ENCODE measurements at regions not wholly inside any gene's neighbourhood (a gene's known extent, or its start where the extent isn't known, plus 50 kb on each side); places are given as distances from the start of the nearest gene placed in this dataset.

DNA sequence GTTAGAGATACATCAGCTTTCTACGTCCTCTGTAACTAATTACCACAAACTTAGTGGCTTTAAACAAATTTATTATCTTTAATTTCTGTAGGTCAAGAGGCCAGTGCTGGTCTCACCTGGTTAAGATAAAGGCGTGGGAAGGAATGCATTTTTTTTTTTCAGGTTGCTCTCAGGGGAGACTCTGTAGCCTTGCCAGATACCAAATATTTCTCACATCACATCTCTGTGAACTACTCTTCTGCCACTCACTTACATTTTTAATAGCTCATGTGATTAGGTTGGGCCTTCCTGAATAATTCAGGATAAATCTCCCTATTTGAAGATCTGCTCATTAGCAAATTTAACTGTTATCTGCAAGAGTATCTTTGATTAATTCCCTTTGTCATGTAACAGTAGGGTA, 214.6 kb downstream of the CBLN2 start:
- H3K27me3 ChIP-seq (ENCODE audit: control insufficient read depth in 2 of 2, insufficient read depth in 2 of 2, low read length in 2 of 2): no peaks in the 10 kb centered on the region
- POLR2A ChIA-PET: no interaction called here
- Mint-ChIP-seq H3K36me3 (no peaks in the 10 kb centered on the region), H3K27ac (no peak overlapping the region), H3K9me3 (peaks cover 0 to 4% (median under 1%) of the 10 kb centered on the region in 11 donors), H3K4me3 (no peak overlapping the region), H3K4me1 (no peaks in the 10 kb centered on the region), H3K27me3 (no peaks in the 10 kb centered on the region)
- intact Hi-C loops (cut with micrococcal nuclease): no loop called here
- H3K4me3 ChIP-seq (ENCODE audit: low read length): no peak overlapping the region
- H3K36me3 ChIP-seq (ENCODE audit: control insufficient read depth in 2 of 3, insufficient read depth in 3 of 3, low read length in 3 of 3): no peaks in the 10 kb centered on the region
- no peaks in the 10 kb centered on the region for H3K4me1 ChIP-seq (ENCODE audit: control insufficient read depth in 2 of 2, insufficient read depth in 2 of 2, low read length in 2 of 2)
- H3K9me3 ChIP-seq (ENCODE audit: control insufficient read depth in 2 of 3, low read length in 3 of 3): no peaks in the 10 kb centered on the region
- no peak overlapping the region for H3K27ac ChIP-seq (ENCODE audit: low read depth, low read length)
- no peak for DNase-seq
- ATAC-seq: no peak
- CTCF ChIA-PET: no interaction called here

DNA sequence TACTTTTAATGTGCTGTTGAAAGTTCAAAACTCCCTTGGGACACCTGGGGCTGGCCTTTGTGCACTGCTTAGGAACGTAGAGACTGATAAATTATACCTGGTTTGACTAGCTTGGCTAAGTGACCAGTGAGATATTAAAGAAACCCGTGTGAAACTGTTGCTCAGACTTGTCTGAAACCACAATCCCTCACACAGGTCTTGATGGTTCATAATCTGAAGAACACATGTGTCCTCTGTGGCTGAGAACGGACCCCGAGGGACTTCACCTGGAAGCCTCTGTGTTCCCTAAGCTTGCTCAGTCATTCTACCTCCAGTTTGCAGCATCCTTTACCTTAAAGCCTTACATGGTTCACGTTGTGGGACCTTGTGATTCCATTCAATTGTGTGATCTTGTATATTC, 218.8 kb downstream of the CBLN2 start:
- intact Hi-C loops (cut with micrococcal nuclease): no loop called here
- no peaks in the 10 kb centered on the region for H3K4me1 Mint-ChIP-seq
- no peaks in the 10 kb centered on the region for H3K36me3 ChIP-seq (ENCODE audit: control insufficient read depth in 2 of 3, insufficient read depth in 3 of 3, low read length in 3 of 3)
- no peak overlapping the region for H3K27ac ChIP-seq (ENCODE audit: low read depth, low read length)
- no peaks in the 10 kb centered on the region for H3K9me3 ChIP-seq (ENCODE audit: control insufficient read depth in 2 of 3, low read length in 3 of 3)
- DNase-seq (no peak), ATAC-seq (no peak)
- no peak overlapping the region for H3K27ac Mint-ChIP-seq
- H3K4me1 ChIP-seq (ENCODE audit: control insufficient read depth in 2 of 2, insufficient read depth in 2 of 2, low read length in 2 of 2): no peaks in the 10 kb centered on the region
- H3K27me3 Mint-ChIP-seq: no peaks in the 10 kb centered on the region
- H3K4me3 Mint-ChIP-seq: no peak overlapping the region
- H3K27me3 ChIP-seq (ENCODE audit: control insufficient read depth in 2 of 2, insufficient read depth in 2 of 2, low read length in 2 of 2): no peaks in the 10 kb centered on the region
- H3K36me3 Mint-ChIP-seq: no peaks in the 10 kb centered on the region
- ChIA-PET POLR2A (no interaction called here), CTCF (no interaction called here)
- no peak overlapping the region for H3K4me3 ChIP-seq (ENCODE audit: low read length)
- H3K9me3 Mint-ChIP-seq: peaks cover 0 to 9% (median 2%) of the 10 kb centered on the region in 11 donors

DNA sequence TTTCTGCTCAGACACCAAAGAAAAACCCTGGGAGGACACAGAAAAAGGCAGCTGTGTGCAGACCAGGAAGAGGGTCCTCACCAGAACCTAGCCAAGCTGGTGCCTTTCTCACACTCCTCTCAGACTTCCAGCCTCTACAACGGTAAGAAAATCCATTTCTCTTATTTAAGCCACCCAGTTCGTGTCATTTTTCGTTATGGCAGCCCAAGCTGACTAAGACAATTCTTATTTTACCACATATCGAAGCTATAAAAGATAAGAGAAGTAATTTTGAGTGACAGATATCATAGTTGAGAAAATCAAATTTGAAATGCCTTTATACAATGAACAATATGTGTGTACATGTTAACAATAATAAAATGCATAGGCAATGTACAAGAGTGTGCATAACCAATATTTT, 219.5 kb downstream of the CBLN2 start:
- ChIA-PET CTCF (no interaction called here), POLR2A (no interaction called here)
- no peaks in the 10 kb centered on the region for H3K27me3 ChIP-seq (ENCODE audit: control insufficient read depth in 2 of 2, insufficient read depth in 2 of 2, low read length in 2 of 2)
- Mint-ChIP-seq H3K4me3 (no peak overlapping the region), H3K36me3 (no peaks in the 10 kb centered on the region), H3K27me3 (no peaks in the 10 kb centered on the region), H3K27ac (no peak overlapping the region), H3K9me3 (peaks cover 0 to 14% (median 2%) of the 10 kb centered on the region in 11 donors), H3K4me1 (no peaks in the 10 kb centered on the region)
- H3K36me3 ChIP-seq (ENCODE audit: control insufficient read depth in 2 of 3, insufficient read depth in 3 of 3, low read length in 3 of 3): no peaks in the 10 kb centered on the region
- no peak for ATAC-seq
- DNase-seq: no peak
- H3K27ac ChIP-seq (ENCODE audit: low read depth, low read length): no peak overlapping the region
- H3K4me3 ChIP-seq (ENCODE audit: low read length): no peak overlapping the region
- intact Hi-C loops (cut with micrococcal nuclease): no loop called here
- H3K9me3 ChIP-seq (ENCODE audit: control insufficient read depth in 2 of 3, low read length in 3 of 3): no peaks in the 10 kb centered on the region
- no peaks in the 10 kb centered on the region for H3K4me1 ChIP-seq (ENCODE audit: control insufficient read depth in 2 of 2, insufficient read depth in 2 of 2, low read length in 2 of 2)

DNA sequence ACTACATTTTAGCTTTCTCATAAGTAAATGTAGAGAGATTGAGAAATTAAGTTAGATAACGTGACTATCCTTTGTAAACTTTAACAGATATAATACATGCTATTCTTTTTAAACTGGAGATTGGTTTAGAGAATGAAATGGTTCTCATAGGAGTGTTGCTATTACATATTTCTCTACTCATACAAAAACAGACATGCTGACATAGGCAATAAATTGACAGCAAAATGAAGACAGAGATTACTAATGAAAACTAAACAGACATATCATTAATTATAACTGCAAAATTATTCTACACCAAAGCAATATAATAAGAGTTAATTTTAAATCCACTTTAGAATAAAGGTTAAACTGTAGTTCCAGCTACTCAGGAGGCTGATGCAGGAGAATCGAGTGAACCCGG, 227.6 kb downstream of the CBLN2 start:
- ATAC-seq (no peak), DNase-seq (no peak)
- POLR2A ChIA-PET: no interaction called here
- Mint-ChIP-seq H3K27me3 (no peaks in the 10 kb centered on the region), H3K9me3 (peaks cover 0 to 25% (median 4%) of the 10 kb centered on the region in 11 donors), H3K27ac (no peak overlapping the region), H3K36me3 (no peaks in the 10 kb centered on the region), H3K4me3 (no peak overlapping the region), H3K4me1 (peaks cover 0 to 2% (median 0%) of the 10 kb centered on the region in 7 donors)
- H3K27me3 ChIP-seq (ENCODE audit: control insufficient read depth in 2 of 2, insufficient read depth in 2 of 2, low read length in 2 of 2): no peaks in the 10 kb centered on the region
- H3K4me3 ChIP-seq (ENCODE audit: low read length): no peak overlapping the region
- no peaks in the 10 kb centered on the region for H3K36me3 ChIP-seq (ENCODE audit: control insufficient read depth in 2 of 3, insufficient read depth in 3 of 3, low read length in 3 of 3)
- H3K4me1 ChIP-seq (ENCODE audit: control insufficient read depth in 2 of 2, insufficient read depth in 2 of 2, low read length in 2 of 2): no peaks in the 10 kb centered on the region
- H3K9me3 ChIP-seq (ENCODE audit: control insufficient read depth in 2 of 3, low read length in 3 of 3): no peaks in the 10 kb centered on the region
- H3K27ac ChIP-seq (ENCODE audit: low read depth, low read length): no peak overlapping the region
- CTCF ChIA-PET: no interaction called here
- intact Hi-C loops (cut with micrococcal nuclease): no loop called here

GRCh38 chr18:72283148-72283925, 260.8 kb downstream of the CBLN2 start:
- CTCF ChIA-PET: no interaction called here
- ATAC-seq: no peak

DNA sequence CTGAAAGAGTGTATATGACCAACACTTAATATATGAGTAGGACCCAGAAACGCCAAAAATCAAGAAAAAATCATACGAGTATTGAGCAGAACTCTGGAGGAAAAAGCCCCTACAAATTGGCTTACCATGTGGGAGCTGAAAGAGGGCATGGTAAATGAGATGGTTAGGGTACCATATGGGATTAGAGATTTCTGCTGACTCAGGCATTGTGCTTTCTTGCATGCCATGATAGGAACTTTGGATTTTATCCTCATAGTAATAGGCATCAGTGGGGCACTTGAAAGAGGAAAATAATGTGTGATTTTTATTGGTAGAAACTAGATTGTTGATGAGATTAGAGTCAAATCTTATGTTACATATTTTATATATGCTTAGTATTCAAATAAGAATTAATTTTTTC, 271.1 kb downstream of the CBLN2 start:
- Mint-ChIP-seq H3K27ac (no peak overlapping the region), H3K4me1 (no peaks in the 10 kb centered on the region), H3K27me3 (no peaks in the 10 kb centered on the region), H3K9me3 (peaks cover 0 to 26% (median 14%) of the 10 kb centered on the region in 11 donors), H3K36me3 (no peaks in the 10 kb centered on the region), H3K4me3 (no peak overlapping the region)
- H3K36me3 ChIP-seq (ENCODE audit: control insufficient read depth in 2 of 3, insufficient read depth in 3 of 3, low read length in 3 of 3): no peaks in the 10 kb centered on the region
- ChIA-PET POLR2A (no interaction called here), CTCF (no interaction called here)
- no peak overlapping the region for H3K4me3 ChIP-seq (ENCODE audit: low read length)
- no peaks in the 10 kb centered on the region for H3K27me3 ChIP-seq (ENCODE audit: control insufficient read depth in 2 of 2, insufficient read depth in 2 of 2, low read length in 2 of 2)
- no peaks in the 10 kb centered on the region for H3K4me1 ChIP-seq (ENCODE audit: control insufficient read depth in 2 of 2, insufficient read depth in 2 of 2, low read length in 2 of 2)
- H3K27ac ChIP-seq (ENCODE audit: low read depth, low read length): no peak overlapping the region
- DNase-seq (no peak), ATAC-seq (no peak)
- intact Hi-C loops (cut with micrococcal nuclease): no loop called here
- H3K9me3 ChIP-seq (ENCODE audit: control insufficient read depth in 2 of 3, low read length in 3 of 3): no peaks in the 10 kb centered on the region

More at GRCh38 chr18:72283148-72283925, 260.8 kb downstream of the CBLN2 start:
- H3K27me3 ChIP-seq (ENCODE audit: control insufficient read depth in 2 of 2, insufficient read depth in 2 of 2, low read length in 2 of 2): no peaks in the 10 kb centered on the region
- H3K4me1 ChIP-seq (ENCODE audit: control insufficient read depth in 2 of 2, insufficient read depth in 2 of 2, low read length in 2 of 2): no peaks in the 10 kb centered on the region
- Mint-ChIP-seq H3K4me1 (no peaks in the 10 kb centered on the region), H3K36me3 (no peaks in the 10 kb centered on the region), H3K4me3 (no peak overlapping the region), H3K9me3 (peaks cover 0 to 10% (median 0%) of the 10 kb centered on the region in 11 donors), H3K27me3 (no peaks in the 10 kb centered on the region), H3K27ac (no peak overlapping the region)
- no peak overlapping the region for H3K27ac ChIP-seq (ENCODE audit: low read depth, low read length)
- POLR2A ChIA-PET: no interaction called here
- intact Hi-C loops (cut with micrococcal nuclease): no loop called here
- DNase-seq: no peak
- no peak overlapping the region for H3K4me3 ChIP-seq (ENCODE audit: low read length)
- H3K36me3 ChIP-seq (ENCODE audit: control insufficient read depth in 2 of 3, insufficient read depth in 3 of 3, low read length in 3 of 3): no peaks in the 10 kb centered on the region
- no peaks in the 10 kb centered on the region for H3K9me3 ChIP-seq (ENCODE audit: control insufficient read depth in 2 of 3, low read length in 3 of 3)

DNA sequence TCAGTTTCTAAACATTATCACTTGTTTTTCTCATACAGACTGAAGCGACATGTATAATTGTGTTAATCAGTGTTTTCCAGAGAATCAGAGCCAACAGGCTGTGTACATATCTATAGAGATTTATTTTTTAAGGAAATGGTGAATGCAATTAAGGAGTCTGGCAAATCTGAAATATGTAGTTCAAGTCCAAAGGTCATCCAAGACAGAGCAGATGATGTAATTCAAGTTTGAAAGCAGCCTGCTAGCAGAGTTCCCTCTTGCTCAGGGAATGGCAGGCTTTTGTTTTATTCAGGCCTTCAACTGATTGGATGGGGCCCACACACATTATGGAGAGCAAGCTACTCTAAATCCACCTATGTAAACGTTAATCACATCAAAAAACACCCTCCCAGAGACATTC, 282.6 kb downstream of the CBLN2 start:
- Histone ChIP-seq H3K36me3 (ENCODE audit: control insufficient read depth in 2 of 3, insufficient read depth in 3 of 3, low read length in 3 of 3) (no peaks in the 10 kb centered on the region), H3K4me1 (ENCODE audit: control insufficient read depth in 2 of 2, insufficient read depth in 2 of 2, low read length in 2 of 2) (no peaks in the 10 kb centered on the region), H3K9me3 (ENCODE audit: control insufficient read depth in 2 of 3, low read length in 3 of 3) (no peaks in the 10 kb centered on the region), H3K27ac (ENCODE audit: low read depth, low read length) (no peak overlapping the region), H3K27me3 (ENCODE audit: control insufficient read depth in 2 of 2, insufficient read depth in 2 of 2, low read length in 2 of 2) (no peaks in the 10 kb centered on the region), H3K4me3 (ENCODE audit: low read length) (no peak overlapping the region)
- Mint-ChIP-seq H3K9me3 (peaks cover 0 to 4% (median 0%) of the 10 kb centered on the region in 11 donors), H3K27me3 (no peaks in the 10 kb centered on the region), H3K4me3 (no peak overlapping the region), H3K27ac (no peak overlapping the region), H3K36me3 (no peaks in the 10 kb centered on the region), H3K4me1 (no peaks in the 10 kb centered on the region)
- ChIA-PET CTCF (interaction anchor here (0.6 kb wide), 1 partner anchor 9 kb away, joined by 3 read pairs; no protein-coding TSS in a partner anchor), POLR2A (no interaction called here)
- intact Hi-C loops (cut with micrococcal nuclease): no loop called here
- ATAC-seq: no peak
- DNase-seq: no peak

Data from naive thymus-derived CD4-positive, alpha-beta T cell (primary cell).